ENCODE measurements at regions not wholly inside any gene's neighbourhood (a gene's known extent, or its start where the extent isn't known, plus 50 kb on each side); places are given as distances from the start of the nearest gene placed in this dataset.

DNA sequence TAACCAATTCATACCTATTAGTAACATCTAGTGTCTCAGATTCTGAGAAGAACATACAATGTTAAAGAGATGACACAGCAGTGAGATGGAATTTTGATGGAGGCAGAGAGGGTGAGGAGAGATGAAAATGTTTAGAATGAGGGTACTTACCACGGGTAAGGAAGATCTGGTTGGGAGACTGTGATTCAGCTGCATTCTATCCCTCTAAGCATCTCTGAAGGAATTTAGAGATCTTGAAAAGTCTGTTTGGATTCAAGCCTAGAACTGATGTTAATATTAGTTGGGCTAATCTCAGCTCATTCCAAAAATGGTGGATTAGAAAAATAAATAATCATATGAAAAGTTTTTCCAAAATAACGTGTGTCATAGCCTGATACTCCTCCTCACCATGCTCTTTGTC is 191.5 kb upstream of the CLINT1 start:
- H3K9me3 ChIP-seq (replicated peaks; ENCODE audit: control insufficient read depth, insufficient read depth, low read length): no peaks in the 10 kb centered on the region
- ChIA-PET SMC1A (ENCODE audit: uncharacterized antibody, unreplicated experiment) (interaction anchor here (0.8 kb wide), 1 partner anchor 11 kb away, joined by 3 read pairs; no protein-coding TSS in a partner anchor), RAD21 (ENCODE audit: unreplicated experiment) (interaction anchor here (0.8 kb wide), 1 partner anchor 25 kb away, joined by 3 read pairs; no protein-coding TSS in a partner anchor), CTCF (interaction anchor here (1.1 kb wide), 1 partner anchor 1082 kb away, joined by 4 read pairs; no protein-coding TSS in a partner anchor), POLR2A (interaction anchor here (0.7 kb wide), 1 partner anchor 1105 kb away, joined by 3 read pairs; no protein-coding TSS in a partner anchor)
- TF ChIP-seq HDAC6 (IDR thresholded peaks at IDR 0.05; ENCODE audit: unreplicated experiment): no peak
- TF ChIP-seq SMAD5 (IDR thresholded peaks at IDR 0.05; ENCODE audit: low read depth): no peak
- no peak for TF ChIP-seq MYB (IDR thresholded peaks at IDR 0.05; ENCODE audit: borderline replicate concordance, low read depth, low read length)
- TF ChIP-seq YBX1 (IDR thresholded peaks at IDR 0.05): no peak
- no peak for TF ChIP-seq FOXK2 (IDR thresholded peaks at IDR 0.05)
- TF ChIP-seq RELA (IDR thresholded peaks at IDR 0.05; ENCODE audit: borderline replicate concordance, partially characterized antibody): no peak
- TF ChIP-seq ESRRA (IDR thresholded peaks at IDR 0.05; ENCODE audit: low read length): no peak
- TF ChIP-seq HDAC2 (IDR thresholded peaks at IDR 0.05): no peak
- no peak for TF ChIP-seq NR2C1 (IDR thresholded peaks at IDR 0.05)
- TF ChIP-seq, protein P1, sequence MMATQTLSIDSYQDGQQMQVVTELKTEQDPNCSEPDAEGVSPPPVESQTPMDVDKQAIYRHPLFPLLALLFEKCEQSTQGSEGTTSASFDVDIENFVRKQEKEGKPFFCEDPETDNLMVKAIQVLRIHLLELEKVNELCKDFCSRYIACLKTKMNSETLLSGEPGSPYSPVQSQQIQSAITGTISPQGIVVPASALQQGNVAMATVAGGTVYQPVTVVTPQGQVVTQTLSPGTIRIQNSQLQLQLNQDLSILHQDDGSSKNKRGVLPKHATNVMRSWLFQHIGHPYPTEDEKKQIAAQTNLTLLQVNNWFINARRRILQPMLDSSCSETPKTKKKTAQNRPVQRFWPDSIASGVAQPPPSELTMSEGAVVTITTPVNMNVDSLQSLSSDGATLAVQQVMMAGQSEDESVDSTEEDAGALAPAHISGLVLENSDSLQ (IDR thresholded peaks at IDR 0.05): no peak
- TF ChIP-seq CBX3 (IDR thresholded peaks at IDR 0.05; ENCODE audit: borderline replicate concordance, low read depth): no peak
- TF ChIP-seq CBFB (IDR thresholded peaks at IDR 0.05; ENCODE audit: low read depth): no peak
- TF ChIP-seq RUNX3 (IDR thresholded peaks at IDR 0.05; ENCODE audit: low read length): no peak
- no peak for TF ChIP-seq NFYA (IDR thresholded peaks at IDR 0.05; ENCODE audit: borderline replicate concordance, low read depth, low read length)
- no peak for TF ChIP-seq ZNF622 (IDR thresholded peaks at IDR 0.05)
- TF ChIP-seq CEBPB (IDR thresholded peaks at IDR 0.05; ENCODE audit: borderline replicate concordance in 1 of 2, low read depth in 2 of 2, low read length in 2 of 2): no peak
- BruUV-seq (replicated peaks): no TSS peak
- DNase-seq (ENCODE audit: low read depth, low spot score) (no peak), FAIRE-seq (no peak), ATAC-seq (no peak)
- H3K4me2 ChIP-seq (ENCODE audit: control insufficient read depth, insufficient read depth): no peak overlapping the region
- H3K4me3 ChIP-seq: no peak overlapping the region
- intact Hi-C loops (cut with micrococcal nuclease; ENCODE audit: unreplicated experiment) (no loop called here), in situ Hi-C loops (cut with MboI) (no loop called here)
- H3K4me1 ChIP-seq (ENCODE audit: control insufficient read depth, insufficient read depth, low read length): no peaks in the 10 kb centered on the region
- 0% methylated on average over 2 of the region's 2 CpGs for WGBS (ENCODE audit: insufficient coverage, insufficient replicate concordance, low lambda C conversion rate, missing lambda C conversion rate)
- no peaks in the 10 kb centered on the region for H4K20me1 ChIP-seq (ENCODE audit: control insufficient read depth, insufficient read depth)
- no peak overlapping the region for H3K27ac ChIP-seq (ENCODE audit: control insufficient read depth, insufficient read depth)
- no peak overlapping the region for H3K9ac ChIP-seq (ENCODE audit: control insufficient read depth, insufficient read depth, low read length)
- H3K27me3 ChIP-seq (replicated peaks in 1 of 2; ENCODE audit: control insufficient read depth in 2 of 2, insufficient read depth in 2 of 2, low read length in 1 of 2): no peaks in the 10 kb centered on the region
- H3K36me3 ChIP-seq (ENCODE audit: control insufficient read depth in 2 of 2, insufficient read depth in 2 of 2, low read length in 1 of 2): no peaks in the 10 kb centered on the region
- no peak overlapping the region for H2AFZ ChIP-seq (ENCODE audit: control insufficient read depth, low read depth, low read length)
- H3K79me2 ChIP-seq (ENCODE audit: control insufficient read depth, insufficient read depth, low read length): no peaks in the 10 kb centered on the region
